Stimulated activated CD4-positive, alpha-beta T cell treated with anti-CD3 and anti-CD28 coated beads, Interleukin-4, amount 100 ng/mL, for 48 hours (primary cell): ENCODE measurements at regions not wholly inside any gene's neighbourhood (a gene's known extent, or its start where the extent isn't known, plus 50 kb on each side); places are given as distances from the start of the nearest gene placed in this dataset.
"Not testable (repeated sequence)": the region's sequence is repeated elsewhere in the genome, so short reads cannot be mapped to it uniquely, and the experiment has no call there.

Experiments used
- DNase-seq, 2 donors: peaks; one replicate each; pipeline ENCODE4 v3.0.0-alpha.2; 2020; ENCODE audit warnings: low read depth in 2 of 2

DNA sequence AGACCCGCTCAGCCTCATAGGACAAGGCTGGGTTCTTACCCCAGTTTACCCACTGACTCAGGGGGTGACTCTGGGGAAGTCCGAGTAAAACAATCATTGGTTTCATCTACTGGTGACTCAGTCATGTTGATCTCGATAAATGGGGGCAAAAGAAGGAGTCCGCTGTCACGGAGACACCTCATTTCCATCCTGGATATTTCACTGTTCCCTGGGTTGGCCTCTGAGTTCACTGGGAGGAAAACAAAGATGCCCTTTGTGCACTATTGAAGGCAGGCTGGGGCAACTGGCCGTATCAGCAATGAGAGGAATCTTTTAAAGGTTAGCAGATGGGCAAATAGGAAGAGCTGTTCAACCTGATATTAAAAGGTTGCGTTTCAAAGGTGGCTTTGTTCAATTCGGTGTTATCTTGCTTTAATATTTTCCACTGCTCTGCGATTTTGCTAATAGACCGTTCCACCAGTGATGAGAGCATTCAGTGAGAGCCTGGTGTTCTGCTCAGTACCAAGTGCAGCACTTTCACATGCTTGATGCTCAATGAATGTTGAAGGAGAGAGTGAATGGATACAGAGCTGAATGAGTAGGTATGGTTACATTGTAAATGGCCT is 110.2 kb upstream of the EGFLAM start:
- no peak for DNase-seq

DNA sequence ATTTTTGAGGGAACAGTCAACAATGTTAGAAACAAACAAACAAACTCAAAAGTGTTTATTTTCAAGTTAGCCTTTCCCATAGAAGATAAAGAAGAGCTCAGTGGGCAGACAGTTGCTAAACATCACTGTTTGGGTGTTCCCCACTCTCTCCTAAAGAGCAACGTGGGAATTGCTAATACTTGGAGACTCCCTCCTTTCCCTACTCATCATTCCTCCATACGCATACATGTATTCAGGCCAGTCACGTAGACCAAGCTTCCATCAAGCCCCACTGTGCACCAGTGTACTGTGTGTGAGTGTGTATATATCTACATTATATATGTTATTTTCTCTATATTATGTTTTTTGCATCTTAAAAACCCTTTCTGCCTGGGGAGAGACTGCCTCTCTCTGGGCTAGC is 115.0 kb upstream of the EGFLAM start:
- DNase-seq = no peak

DNA sequence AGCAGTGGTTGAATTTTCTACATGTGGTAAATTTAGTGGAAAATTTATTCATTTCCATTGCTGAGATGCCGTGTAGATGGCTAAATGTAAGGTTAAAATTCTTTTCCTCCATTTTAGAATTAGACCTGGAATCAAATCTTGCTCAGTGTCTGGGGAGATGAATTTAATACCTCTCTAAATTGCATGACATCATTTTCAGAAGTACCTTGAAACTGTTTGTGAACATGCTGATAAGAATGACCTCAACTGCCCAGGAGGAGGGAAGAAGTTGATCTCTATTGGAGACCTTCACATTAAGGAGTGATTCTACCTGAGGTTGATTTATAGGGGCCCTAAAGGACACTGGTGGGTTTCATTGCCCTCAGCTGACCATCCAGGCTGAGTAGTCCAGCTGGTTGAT is 116.7 kb upstream of the EGFLAM start:
- no peak for DNase-seq

DNA sequence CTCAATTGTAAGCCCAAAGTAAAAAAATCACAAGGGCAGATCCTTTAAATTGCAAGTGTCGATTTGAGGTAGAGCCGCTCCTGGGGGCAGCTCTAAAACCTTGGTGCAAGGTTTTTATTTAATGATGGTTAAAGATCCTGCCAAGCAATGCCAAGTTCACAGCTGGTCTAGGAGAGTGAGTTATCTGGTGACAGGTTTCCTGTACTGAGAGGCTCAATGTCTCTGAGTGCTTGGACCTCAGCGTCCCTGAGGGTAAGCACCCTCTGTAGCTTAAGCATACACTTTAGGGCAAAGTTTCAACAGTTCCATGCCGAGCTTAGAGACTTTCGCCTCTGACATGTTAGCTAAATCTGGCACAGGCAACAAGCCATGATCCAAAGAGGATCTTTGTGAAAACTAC is 119.8 kb upstream of the EGFLAM start:
- no peak for DNase-seq

DNA sequence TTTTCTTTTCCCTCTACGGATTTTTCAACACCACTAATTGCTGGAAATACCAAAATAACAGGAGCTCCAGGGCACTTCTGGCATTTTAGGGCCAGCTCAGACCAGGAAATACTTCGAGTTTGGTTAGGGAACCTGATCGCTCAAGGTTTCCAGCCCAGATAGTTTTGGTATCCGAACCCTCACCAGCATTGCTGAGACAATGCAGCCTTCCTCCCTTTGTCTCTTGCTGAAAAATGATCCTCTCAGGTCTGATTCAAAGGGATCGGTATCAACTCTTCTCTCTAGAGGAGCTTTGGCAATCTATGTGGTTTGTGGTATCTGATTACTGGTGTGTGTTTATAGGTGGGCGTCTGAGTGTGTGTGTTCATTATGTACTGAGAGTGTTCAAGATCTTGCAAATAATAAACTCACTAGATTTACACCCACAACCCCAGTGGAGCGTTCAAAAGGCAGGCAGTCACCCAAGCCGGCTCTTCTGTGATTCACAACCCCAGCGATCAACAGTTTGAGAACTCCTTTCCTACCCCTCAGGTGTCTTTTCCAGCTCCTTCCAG is 122.8 kb upstream of the EGFLAM start:
- DNase-seq = no peak

DNA sequence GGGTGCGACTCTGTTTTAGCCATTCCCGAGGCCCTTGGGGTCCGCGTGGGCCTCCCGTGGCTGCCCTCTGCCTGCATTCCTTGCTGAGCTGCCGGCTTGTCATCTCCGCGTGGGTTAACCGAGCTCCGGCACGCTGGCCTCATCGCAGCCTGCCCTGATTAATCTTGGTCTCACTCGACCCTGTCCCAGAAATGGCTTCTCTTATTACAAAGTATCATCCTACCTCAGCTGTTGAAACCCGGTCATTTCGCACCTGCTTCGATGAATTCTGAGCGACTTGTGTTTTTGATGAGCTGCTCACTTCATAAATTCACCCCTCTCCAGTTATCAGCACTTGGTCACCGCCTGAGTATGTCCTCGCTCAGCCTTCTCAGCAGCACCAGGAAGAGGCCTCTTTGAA is 123.5 kb upstream of the EGFLAM start:
- no peak for DNase-seq

DNA sequence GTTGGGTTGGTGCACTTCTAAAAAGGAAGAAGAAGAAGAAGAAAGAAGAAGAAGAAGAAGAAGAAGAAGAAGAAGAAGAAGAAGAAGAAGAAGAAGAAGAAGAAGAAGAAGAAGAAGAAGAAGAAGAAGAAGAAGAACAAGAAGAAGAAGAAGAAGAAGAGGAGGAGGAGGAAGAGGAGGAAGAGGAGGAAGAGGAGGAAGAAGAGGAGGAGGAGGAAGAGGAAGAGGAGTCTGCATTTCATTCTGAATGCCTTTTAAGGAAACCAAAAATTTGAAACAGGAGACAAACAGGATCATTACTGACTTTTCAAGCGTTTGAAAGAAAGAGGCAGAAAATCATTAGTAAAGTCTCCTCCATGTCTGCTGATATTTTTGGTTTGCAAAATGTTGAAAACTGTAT is 124.1 kb upstream of the EGFLAM start:
- DNase-seq = not testable (repeated sequence)

DNA sequence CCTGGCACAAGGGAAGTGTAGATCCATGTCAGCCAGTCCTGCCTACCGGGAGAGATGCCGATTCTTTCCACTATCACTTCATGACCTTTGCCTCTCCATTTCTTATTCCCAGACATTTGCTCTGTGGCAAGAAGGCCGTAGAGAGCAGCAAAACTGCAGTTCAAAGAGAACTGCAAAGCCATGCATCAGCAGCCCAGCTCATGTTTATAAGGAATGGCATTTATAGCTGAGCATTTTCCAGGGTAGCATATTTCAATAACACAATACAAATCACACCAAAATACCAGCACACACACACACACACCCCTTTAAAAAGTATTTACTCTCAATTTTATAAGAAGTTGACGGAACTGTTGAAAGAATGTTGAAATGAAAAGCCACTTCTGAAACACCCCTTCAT is 126.7 kb upstream of the EGFLAM start:
- no peak for DNase-seq

DNA sequence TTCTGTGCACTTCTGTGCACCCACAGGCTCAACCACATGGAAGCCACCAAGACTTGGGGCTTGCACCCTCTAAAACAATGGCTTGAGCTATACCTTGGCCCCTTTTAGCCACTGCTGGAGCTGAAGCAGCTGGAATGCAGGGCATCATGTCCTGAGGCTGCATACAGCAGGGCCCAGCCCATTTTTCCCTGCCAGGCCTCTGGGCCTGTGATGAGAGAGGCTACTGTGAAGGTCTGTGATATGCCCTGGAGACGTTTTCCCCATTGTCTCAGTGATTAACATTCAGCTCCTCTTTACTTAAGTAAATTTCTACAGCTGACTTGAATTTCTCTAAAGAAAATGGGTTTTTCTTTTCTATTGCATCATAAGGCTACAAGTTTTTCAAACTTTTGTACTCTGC is 134.0 kb upstream of the EGFLAM start:
- no peak for DNase-seq

DNA sequence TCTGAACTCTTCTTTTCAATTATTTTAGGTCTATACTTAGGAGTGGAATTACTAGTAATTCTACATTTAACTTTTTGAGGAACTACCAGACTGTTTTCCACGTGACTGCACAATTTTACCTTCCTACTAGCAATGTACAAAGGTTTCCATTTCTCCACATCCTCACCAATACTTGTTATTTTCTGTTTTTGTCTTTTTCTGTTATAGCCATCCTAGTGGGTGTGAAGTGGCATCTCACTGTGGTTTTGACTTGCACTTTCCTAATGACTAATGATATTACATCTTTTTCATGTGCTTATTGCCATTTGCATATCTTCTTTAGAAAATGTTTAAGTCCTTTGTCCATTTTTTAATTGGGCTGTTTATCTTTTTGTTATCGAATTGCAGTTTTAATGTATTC is 136.9 kb upstream of the EGFLAM start:
- DNase-seq = no peak

DNA sequence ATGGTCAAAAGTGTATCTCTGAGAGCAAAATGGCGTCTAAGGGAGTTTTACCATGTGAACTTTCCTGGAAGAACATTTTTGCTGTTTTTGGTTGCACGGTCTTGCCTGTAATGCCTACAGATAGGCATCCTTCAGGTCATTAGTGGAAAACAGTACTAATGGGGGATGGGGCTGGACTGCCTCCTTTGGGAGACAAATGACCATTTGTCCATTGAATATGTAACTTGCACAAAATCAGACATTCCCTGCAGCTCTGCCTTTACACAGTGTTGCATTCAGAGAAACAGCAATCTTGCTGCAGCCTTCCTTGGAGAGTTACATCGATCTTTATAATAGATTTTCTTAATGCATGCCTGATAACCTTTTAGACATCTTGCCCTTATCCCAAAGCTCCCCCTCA is 138.5 kb upstream of the EGFLAM start:
- no peak for DNase-seq

DNA sequence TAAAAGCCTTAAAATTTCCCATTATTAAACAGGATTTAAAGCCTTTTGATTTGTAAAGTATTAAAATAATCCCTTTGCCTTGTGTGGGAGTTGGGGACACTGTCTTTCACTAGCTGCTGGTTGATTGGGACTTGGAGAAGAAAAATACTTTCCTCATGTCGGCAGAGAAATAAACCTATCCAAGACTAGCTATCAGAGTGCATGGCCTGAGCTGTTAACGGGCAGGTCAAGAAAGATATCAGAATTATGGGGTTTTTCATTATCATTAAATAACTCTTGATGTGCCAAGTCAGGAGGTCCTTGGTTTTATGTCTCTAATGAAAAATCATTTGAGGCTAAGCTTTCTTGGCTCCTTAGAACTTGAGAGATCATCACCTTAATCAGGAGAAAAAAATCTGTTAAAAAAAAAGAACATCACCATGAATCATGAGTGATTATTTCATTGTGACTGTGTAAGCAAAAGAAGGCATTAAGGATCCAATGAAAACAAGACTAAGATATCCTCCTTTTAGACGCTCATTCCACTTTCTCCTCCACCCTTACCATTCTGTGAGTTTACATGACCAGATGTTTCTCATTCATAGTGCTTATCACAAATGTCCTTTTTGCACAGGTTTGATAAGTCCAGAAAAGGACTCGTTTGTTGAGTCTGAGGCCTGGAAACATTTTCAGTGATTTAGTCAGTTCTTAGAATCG is 140.4 kb upstream of the EGFLAM start:
- no peak for DNase-seq

DNA sequence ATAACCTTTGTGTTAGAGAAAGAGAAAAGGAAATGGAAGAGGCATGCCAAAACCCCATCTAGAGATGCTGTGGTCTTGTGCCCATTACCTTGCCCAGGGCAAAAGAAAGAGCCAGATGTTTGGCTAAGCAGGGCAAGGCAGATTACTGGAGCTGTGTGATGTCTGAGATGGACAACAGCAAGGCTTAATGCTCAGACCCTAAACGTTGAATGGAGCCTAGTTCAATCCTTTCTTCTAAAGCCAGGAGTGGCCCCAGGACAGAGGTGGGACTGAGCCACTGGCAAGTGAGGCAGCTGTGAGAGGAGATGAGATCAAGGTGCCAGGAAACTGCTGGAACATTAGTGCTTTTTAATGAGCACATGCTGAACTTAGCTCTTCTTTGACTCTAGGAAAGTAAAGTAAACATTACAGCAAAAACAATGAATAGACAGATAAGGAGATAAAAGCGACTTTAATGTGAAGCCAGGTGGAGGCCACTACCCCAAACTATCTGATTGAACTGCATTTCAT is 143.0 kb upstream of the EGFLAM start:
- no peak for DNase-seq

DNA sequence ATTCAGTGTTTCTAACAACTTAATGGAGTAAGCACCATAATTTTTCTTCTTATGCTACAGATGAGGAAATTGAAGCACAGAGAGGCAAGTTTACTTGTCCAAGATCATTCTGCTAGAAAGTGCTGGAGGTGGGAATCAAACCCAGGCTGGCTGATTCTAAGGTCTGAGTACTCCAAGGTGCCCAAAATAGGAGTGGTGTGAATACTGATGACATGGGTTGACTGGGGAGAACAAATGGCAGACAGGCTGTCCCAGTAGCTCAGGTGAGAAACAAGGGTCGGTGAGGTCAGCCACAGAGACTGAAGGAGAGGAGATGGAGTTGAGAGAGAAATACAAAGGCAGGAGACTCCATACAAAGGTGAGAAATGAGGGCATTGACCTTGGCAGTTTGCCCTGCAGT is 144.5 kb upstream of the EGFLAM start:
- no peak for DNase-seq

DNA sequence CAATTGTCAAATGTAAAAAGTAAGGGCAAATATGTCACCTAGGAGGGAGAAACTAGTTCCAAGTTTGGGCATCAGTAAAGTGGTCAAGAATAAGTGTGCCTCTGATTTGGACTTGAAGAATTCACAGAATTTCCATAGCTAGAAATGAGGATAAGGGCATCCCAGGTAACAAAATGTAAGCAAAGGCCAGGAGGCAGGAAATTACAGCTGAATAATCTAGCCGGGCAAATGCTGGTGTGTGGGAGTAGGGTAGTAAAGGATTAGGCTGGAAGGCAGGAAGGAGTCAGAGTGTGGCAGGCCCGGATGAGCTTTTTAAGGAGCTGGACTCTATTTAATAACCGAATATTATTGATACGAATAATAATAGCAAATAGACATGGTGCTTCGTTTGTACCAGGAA is 144.9 kb upstream of the EGFLAM start:
- DNase-seq = no peak

DNA sequence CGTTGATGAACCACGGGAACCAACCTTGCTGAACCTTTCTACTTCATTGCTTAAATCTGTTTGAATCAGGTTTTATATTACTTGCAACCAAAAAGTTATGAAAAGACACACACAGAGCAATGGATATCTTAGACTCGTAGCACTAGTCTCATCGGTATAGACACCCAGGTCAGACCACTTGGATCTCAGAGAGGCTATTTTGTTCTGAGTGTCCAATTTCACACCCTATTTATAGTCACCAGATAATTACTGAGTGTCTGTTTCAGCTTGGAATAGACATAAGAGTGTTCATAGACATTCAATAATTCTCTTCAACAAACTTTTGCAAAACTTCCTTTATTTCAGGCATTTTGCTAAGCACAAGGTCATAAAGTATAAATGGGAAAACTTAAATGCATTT is 145.4 kb upstream of the EGFLAM start:
- no peak for DNase-seq

DNA sequence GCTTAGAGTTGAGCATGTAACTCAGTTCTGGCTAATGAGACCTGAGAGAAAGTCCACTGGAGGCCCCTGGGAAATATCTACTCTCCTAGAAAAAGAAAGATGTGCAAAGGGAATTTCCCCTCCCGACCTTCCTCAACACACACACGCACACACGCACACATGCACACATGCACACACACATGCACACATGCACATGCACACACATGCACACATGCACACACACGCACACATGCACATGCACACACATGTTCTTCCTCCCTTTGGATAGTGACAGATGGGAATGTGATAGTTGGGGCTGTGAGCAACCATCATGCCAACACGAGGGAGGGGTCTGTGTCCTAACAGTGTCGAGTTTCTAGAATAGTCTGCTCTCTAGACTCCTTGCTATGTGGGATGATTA is 148.2 kb upstream of the EGFLAM start:
- no peak for DNase-seq

DNA sequence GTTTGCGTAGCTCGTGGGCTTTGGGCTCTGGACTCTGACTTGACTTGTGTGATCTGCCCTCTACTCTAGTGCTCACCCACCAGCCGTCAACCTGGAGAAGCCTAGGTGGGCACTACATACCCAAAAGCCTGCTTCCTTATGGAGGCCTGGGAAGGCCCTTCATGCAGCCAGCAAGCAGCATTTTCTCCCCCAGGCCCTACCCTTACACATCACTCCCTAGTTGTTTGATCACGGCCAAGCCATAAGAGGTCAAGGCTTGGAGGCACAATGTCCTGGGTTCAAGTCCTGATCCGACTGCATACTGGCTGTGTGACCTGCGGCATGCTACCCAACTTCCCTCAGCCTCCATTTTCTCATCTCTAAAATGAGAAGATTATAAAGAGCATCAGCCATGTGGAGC is 151.3 kb upstream of the EGFLAM start:
- no peak for DNase-seq

DNA sequence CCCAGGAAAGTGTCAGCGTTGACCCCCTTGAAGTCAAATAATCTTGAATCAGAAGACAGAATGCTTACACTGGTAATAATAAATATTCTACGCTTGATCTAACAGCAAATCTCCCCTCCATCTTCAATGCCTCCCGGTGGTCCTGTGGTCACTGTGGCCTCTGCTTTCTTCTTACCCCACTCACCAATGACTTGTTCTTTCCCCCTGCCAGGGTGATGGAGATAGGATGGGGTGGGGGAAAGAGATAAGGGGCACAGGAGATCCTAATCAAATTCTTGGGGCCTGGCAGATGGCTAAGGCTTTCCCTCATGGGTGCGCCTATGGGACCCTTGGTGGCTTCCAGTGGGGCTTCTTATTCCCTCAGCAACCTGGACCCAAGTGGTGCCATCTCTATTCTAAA is 152.6 kb upstream of the EGFLAM start:
- DNase-seq = no peak

DNA sequence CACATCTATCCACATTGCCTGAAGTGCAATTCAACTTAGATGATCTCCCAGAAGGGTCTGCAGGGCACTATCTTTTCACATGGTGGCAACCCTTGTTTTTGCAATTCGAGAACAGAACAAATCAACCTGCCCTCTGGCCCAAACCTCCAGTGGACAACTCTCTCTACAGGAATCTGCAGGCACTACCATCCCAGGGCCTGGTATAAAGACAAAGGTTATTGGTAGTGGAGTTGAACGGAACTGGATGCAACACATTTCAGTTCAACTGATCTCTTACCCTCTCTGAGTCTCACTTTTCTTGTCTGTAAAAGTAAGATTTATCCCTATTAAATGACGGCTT is 153.2 kb upstream of the EGFLAM start:
- DNase-seq = no peak

DNA sequence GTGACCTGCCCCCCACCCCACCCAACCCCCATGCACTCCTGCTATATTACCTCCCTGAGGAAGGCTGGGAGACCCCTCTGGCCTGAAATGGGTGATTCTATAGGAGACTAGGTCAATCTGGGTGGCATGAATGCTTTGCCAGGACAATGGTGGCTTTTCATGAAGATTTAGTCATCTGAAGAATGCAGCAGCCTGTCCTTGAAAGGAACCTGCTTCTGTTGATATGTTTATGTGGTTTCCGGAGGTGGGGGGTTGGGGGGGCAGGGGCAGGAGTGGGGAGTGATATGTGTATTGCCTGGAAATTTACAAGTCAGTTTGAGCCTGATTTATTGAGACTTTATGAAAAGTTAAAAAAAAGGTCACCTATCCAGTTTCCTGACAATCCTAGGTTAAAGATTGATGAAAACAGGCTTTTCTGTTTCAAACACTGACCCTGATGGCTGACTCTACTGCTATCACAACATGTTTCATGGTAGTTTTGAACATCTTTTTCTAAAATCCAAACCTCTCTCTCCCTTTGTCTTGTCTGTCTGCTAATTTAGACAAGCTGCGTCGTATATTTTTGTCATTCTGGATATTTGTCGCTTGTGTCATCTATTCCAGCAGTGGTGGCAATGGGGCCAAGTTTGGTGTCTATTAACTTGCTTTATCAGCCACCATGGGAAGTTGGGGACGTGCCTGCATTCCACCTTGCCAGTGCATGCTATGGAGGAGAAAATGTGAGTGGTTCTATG is 153.7 kb upstream of the EGFLAM start:
- DNase-seq = no peak

DNA sequence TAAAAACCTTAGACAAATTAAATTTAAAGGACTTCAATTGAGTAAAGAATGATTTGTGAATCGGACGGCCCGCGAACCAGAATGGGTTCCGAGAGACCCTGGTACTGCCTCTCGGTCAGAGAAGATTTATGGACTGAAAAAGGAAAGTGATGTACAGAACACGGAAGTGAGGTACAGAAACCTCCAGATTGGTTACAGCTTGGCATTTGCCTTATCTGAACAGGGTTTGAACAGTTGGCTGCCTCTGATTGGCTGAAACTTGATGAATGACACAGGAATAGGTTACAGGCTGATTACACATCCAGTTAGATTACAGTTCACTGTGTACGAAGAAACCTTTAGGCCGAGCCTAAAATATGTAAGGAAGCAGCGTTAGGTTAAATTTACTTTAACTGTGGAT is 156.5 kb upstream of the EGFLAM start:
- DNase-seq = no peak
